ENCODE measurements at regions not wholly inside any gene's neighbourhood (a gene's known extent, or its start where the extent isn't known, plus 50 kb on each side); places are given as distances from the start of the nearest gene placed in this dataset.

DNA sequence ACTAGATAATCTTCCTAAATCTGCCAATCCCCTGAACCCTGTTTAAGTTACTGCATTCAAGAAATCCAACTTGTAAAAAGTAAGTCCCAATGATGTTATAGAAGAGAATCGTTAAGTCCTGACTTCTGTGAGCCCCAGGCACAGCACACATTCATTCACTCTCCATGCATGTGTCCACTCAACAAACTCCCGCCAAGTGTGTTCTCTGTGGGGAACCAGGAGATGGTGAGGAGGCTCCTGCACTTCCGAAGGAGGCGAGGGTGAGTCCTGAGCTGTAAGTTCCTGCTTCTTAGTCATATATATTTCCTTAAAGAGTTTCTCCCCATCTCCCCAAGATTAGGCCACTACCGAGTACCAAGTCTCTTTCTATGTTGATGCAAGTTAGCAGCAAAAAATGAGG lies 635.0 kb upstream of the ID2 start:
- Histone ChIP-seq H3K27me3 (ENCODE audit: control insufficient read depth, insufficient read depth, low read length, poor library complexity, severe bottlenecking) (no peaks in the 10 kb centered on the region), H3K9ac (ENCODE audit: extremely low read depth, low read length, poor library complexity, severe bottlenecking) (no peak overlapping the region), H3K4me3 (ENCODE audit: low read length) (no peak overlapping the region), H3K27ac (ENCODE audit: low read depth, low read length) (no peak overlapping the region), H3K9me3 (ENCODE audit: control insufficient read depth, low read length) (no peaks in the 10 kb centered on the region), H3K4me1 (ENCODE audit: control insufficient read depth, insufficient read depth, low read length) (no peaks in the 10 kb centered on the region), H3K36me3 (ENCODE audit: control insufficient read depth, insufficient read depth, low read length) (no peaks in the 10 kb centered on the region)
- no peaks in the 10 kb centered on the region for H3K4me1 Mint-ChIP-seq
- H3K4me3 Mint-ChIP-seq, result no peak overlapping the region
- peaks cover 3% of the 10 kb centered on the region for H3K9me3 Mint-ChIP-seq
- H3K27me3 Mint-ChIP-seq (ENCODE audit: insufficient read depth), result no peaks in the 10 kb centered on the region
- DNase-seq, result no peak
- TF ChIP-seq, protein P1, sequence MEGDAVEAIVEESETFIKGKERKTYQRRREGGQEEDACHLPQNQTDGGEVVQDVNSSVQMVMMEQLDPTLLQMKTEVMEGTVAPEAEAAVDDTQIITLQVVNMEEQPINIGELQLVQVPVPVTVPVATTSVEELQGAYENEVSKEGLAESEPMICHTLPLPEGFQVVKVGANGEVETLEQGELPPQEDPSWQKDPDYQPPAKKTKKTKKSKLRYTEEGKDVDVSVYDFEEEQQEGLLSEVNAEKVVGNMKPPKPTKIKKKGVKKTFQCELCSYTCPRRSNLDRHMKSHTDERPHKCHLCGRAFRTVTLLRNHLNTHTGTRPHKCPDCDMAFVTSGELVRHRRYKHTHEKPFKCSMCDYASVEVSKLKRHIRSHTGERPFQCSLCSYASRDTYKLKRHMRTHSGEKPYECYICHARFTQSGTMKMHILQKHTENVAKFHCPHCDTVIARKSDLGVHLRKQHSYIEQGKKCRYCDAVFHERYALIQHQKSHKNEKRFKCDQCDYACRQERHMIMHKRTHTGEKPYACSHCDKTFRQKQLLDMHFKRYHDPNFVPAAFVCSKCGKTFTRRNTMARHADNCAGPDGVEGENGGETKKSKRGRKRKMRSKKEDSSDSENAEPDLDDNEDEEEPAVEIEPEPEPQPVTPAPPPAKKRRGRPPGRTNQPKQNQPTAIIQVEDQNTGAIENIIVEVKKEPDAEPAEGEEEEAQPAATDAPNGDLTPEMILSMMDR (conservative IDR thresholded peaks at IDR 0.05), result no peak
- H3K27ac Mint-ChIP-seq, result no peak overlapping the region
- no peaks in the 10 kb centered on the region for H3K36me3 Mint-ChIP-seq (ENCODE audit: low read depth)
- WGBS, 2 experiments (ENCODE audit: insufficient coverage in 1 of 2, insufficient read length in 1 of 2), result 80 to 95% methylated on average over 1 to 5 of the region's 5 CpGs

DNA sequence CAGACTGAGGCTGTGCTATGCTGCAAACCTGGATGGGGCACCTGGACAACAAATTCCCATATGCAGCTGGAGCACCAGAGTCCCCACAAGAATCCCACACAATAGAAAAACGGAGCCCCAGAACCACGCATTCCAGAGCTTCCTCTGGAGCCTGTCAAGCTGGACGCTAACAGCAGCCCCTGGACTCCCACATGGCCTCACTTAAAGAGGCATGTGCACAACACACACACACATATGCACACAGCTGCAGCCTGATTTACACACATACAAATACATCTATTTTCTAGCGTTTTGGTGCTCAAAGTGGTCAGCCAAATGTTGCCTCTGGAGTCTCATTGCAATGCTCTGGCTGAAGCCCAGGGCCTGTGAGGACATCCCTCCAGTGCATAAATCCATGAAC lies 632.7 kb upstream of the ID2 start:
- Histone ChIP-seq H3K27ac (ENCODE audit: low read depth, low read length) (no peak overlapping the region), H3K9me3 (ENCODE audit: control insufficient read depth, low read length) (no peaks in the 10 kb centered on the region), H3K4me1 (ENCODE audit: control insufficient read depth, insufficient read depth, low read length) (no peaks in the 10 kb centered on the region), H3K9ac (ENCODE audit: extremely low read depth, low read length, poor library complexity, severe bottlenecking) (no peak overlapping the region), H3K36me3 (ENCODE audit: control insufficient read depth, insufficient read depth, low read length) (no peaks in the 10 kb centered on the region), H3K4me3 (ENCODE audit: low read length) (no peak overlapping the region), H3K27me3 (ENCODE audit: control insufficient read depth, insufficient read depth, low read length, poor library complexity, severe bottlenecking) (no peaks in the 10 kb centered on the region)
- TF ChIP-seq, protein P1 (conservative IDR thresholded peaks at IDR 0.05), result no peak
- WGBS, 2 experiments (ENCODE audit: insufficient coverage in 1 of 2, insufficient read length in 1 of 2), result 80 to 86% methylated on average over 4 of the region's 4 CpGs
- H3K9me3 Mint-ChIP-seq, result no peaks in the 10 kb centered on the region
- H3K36me3 Mint-ChIP-seq (ENCODE audit: low read depth), result no peaks in the 10 kb centered on the region
- H3K4me1 Mint-ChIP-seq, result no peaks in the 10 kb centered on the region
- no peak overlapping the region for H3K4me3 Mint-ChIP-seq
- DNase-seq, result no peak
- H3K27me3 Mint-ChIP-seq (ENCODE audit: insufficient read depth), result no peaks in the 10 kb centered on the region
- no peak overlapping the region for H3K27ac Mint-ChIP-seq

DNA sequence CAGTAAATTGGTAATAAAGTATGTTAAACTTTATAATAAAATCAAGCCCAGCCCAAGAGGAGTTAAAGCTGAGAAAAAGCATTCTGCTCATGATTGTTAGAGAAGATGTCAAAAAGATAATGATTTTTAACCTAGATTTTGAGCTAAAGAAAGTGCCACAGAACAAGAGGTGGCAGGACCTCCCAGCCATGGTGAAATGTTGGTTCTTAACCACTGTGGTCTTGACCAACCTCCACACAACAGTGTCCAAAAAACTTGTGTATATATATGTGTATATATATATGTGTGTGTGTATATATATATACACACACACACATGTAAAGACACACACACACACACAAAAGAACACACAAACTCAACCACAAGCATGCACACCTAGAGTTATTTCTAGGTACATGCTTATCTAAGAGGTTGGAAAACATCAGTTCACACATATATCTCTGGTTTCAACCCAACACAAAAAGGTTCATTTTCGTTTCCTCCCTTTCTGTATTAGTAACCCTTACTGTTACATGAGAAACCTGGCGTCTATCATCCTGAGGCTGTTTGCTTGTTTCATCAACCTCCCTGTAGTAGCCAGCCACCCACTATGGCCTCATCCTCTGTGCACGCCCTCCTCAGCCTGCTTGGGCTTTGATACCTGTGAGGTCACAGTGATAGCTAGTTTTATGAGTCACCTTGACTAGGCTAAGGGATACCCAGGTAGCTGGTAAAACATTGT lies 631.8 kb upstream of the ID2 start:
- 90 to 92% methylated on average over 2 to 3 of the region's 3 CpGs for WGBS, 2 experiments (ENCODE audit: insufficient coverage in 1 of 2, insufficient read length in 1 of 2)
- Mint-ChIP-seq H3K4me1 (no peaks in the 10 kb centered on the region), H3K9me3 (no peaks in the 10 kb centered on the region), H3K36me3 (ENCODE audit: low read depth) (no peaks in the 10 kb centered on the region), H3K27ac (no peak overlapping the region), H3K27me3 (ENCODE audit: insufficient read depth) (no peaks in the 10 kb centered on the region), H3K4me3 (no peak overlapping the region)
- no peak overlapping the region for H3K9ac ChIP-seq (ENCODE audit: extremely low read depth, low read length, poor library complexity, severe bottlenecking)
- TF ChIP-seq, protein P1 (conservative IDR thresholded peaks at IDR 0.05), result no peak
- no peak overlapping the region for H3K4me3 ChIP-seq (ENCODE audit: low read length)
- no peak for DNase-seq
- no peaks in the 10 kb centered on the region for H3K4me1 ChIP-seq (ENCODE audit: control insufficient read depth, insufficient read depth, low read length)
- H3K36me3 ChIP-seq (ENCODE audit: control insufficient read depth, insufficient read depth, low read length), result no peaks in the 10 kb centered on the region
- no peak overlapping the region for H3K27ac ChIP-seq (ENCODE audit: low read depth, low read length)
- H3K9me3 ChIP-seq (ENCODE audit: control insufficient read depth, low read length), result no peaks in the 10 kb centered on the region
- H3K27me3 ChIP-seq (ENCODE audit: control insufficient read depth, insufficient read depth, low read length, poor library complexity, severe bottlenecking), result no peaks in the 10 kb centered on the region

Data from endodermal cell (in vitro differentiated cells).